Daoy (cell line): ENCODE measurements at regions not wholly inside any gene's neighbourhood (a gene's known extent, or its start where the extent isn't known, plus 50 kb on each side); places are given as distances from the start of the nearest gene placed in this dataset.

ENCODE experiments used
- DNase-seq: peaks from one replicate; pipeline ENCODE4 v3.0.0-alpha.2; 2015; ENCODE audit warnings: low read depth

- DNase-seq = no peak
Observed at GRCh38 chr18:42394238-42394637, 439.2 kb downstream of the PIK3C3 start.

- no peak for DNase-seq
Observed at GRCh38 chr18:42401131-42401673, 446.2 kb downstream of the PIK3C3 start.

DNA sequence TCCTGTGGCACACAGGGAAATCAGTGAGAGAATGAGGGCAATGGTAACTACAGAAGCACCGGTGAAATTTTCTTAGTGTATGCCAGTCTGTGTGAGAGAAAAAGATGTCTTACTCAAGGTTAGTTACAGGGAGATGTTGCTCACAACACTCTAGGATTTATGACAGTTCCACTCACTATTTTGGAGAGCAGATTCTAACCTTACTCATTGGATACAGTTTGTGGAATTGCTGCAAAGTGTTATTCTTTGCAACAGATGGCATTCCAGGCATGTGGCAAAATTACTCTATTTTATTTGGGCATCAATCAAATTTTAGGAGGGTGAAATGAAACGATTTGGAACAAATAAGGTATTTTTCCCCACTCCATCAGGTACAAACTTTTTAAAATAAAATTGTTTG, 449.1 kb downstream of the PIK3C3 start:
- no peak for DNase-seq

DNA sequence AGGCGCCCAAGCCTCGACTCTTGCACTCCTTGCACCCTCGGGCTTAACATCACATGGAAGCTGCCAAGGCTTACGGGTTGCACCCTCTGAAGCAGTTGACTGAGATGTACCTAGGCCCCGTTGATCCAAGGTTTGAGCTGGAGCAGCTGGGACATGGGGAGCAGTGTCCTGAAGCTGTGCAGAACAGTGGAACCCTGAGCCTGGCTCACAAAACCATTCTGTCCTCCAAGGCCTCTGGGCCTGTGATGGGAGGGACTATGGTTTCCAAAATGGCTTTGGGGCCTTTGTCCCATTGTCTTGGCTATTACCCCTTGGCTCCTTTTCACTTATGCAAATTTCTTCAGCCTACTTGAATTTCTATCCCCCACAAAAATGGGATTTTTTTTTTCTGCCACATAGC, 454.0 kb downstream of the PIK3C3 start:
- no peak for DNase-seq

GRCh38 chr18:42412281-42412680, 457.2 kb downstream of the PIK3C3 start:
- DNase-seq = no peak

DNA sequence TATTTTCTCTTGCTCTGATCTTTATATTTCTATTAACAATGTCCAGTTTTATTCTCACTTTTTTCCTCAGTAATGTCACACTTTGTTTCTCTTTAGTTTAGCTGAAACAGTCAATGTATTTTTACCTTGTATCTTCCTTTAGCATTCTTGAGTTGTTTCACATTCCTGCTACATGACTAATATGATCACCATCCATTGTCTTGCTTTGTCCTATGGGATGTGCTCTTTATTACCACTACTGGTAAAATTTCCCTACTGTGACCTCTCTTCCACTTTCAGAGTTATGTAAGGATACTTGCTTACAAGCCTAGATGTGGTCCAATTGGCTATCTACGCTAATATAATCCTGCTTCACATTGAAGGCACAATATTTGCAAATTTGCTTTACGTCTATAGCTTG, 457.9 kb downstream of the PIK3C3 start:
- no peak for DNase-seq

- no peak for DNase-seq
Observed at GRCh38 chr18:42413870-42414269, 458.8 kb downstream of the PIK3C3 start.

- no peak for DNase-seq
Observed at GRCh38 chr18:42414756-42415454, 459.9 kb downstream of the PIK3C3 start.

DNA sequence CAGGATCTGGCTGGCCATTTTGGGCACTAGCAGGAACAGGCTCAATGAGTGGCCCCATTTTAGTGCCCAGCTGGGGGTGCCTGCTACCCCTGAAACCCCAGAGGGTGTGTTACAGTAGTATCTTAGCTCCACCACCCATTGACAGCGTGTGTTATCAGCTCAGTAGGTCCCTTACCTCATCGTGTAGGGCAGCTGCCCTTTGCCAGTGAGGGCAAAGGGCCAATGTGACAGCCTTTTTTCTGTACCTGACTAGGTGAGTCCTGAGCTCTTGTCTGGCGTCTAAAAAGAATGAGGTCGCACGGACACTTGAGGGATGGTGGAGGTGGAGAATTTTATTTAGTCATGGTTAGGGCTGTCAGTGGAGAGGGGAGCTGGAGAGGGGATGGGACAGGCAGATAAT, 462.2 kb downstream of the PIK3C3 start:
- DNase-seq = no peak

- DNase-seq = no peak
Observed at GRCh38 chr18:42418121-42418520, 463.1 kb downstream of the PIK3C3 start.

DNA sequence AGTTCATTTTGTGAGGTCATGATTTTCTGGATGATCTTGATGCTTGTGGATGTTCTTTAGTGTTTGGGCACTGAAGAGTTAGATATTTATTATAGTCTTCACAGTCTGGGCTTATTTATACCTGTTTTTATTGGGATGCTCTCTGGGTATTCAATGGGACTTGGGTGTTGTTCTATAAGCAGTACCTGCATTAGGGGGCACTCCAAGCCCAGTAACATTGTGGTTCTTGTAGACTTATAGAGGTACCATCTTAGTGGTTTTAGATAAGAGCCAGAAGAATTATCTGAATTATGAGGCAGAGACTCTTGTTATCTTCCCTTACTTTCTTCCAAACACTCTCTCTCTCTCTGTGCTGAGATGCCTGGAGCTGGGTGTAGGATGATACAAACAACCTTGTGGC, 470.0 kb downstream of the PIK3C3 start:
- no peak for DNase-seq

GRCh38 chr18:42426496-42427015, 471.5 kb downstream of the PIK3C3 start:
- DNase-seq = no peak

DNA sequence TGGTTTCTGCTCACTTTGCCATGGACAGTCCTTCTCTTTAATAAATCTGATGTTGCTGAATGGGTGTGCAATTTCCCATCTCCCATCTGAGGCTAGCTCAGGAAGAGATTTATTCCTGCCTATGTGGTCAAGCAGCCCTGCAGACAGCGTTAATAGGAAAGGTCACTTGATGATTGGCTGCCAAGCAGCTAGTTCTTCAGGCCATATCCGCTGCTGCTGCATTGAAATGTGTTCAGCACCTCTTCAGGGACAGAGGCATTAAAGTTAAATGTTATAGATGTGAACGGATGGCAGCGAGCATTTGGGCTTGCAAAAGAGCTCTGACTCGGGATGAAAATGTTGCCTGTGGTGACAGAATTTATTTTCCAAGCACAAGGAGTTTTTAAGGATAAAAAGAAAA, 474.2 kb downstream of the PIK3C3 start:
- DNase-seq = no peak

- DNase-seq = no peak
Observed at GRCh38 chr18:42436222-42436765, 481.3 kb downstream of the PIK3C3 start.

DNA sequence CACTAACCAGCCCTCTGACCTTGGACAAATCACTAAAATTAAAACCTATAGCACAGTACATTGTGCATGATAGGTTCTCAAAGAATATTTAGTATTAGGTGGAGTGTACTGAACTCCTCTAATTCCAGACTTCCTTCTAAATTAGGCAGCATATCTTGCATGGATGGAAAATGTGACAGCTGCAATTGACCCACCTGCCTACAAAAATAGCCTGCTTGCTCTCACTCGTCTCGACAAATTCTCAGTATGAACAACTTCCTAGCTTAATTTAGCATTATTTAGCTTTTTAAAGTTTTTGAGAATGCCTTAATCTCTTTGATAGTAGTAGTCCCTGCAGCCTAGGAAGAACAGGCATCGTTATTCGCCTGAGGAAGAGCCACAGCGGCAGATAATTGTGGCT, 482.0 kb downstream of the PIK3C3 start:
- no peak for DNase-seq

GRCh38 chr18:42437646-42438045, 482.6 kb downstream of the PIK3C3 start:
- no peak for DNase-seq

DNA sequence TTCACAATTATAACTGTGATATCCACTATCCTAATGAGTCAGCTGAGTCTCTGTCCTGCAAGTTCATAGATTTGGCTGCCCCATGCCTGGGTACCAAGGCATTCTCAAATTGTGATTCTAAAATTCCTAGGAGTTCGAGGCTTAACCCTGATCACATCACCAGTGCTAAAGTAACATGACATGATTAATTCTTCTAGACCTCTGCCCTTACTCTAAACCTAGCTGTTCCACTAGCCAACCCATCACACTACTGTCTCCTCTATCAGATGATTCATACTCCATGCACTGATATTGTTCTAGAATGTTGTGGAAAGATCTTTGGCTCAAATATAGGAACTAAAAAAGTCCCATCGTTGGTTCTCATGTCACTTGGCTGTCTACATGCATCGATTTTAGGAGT, 487.6 kb downstream of the PIK3C3 start:
- no peak for DNase-seq

DNA sequence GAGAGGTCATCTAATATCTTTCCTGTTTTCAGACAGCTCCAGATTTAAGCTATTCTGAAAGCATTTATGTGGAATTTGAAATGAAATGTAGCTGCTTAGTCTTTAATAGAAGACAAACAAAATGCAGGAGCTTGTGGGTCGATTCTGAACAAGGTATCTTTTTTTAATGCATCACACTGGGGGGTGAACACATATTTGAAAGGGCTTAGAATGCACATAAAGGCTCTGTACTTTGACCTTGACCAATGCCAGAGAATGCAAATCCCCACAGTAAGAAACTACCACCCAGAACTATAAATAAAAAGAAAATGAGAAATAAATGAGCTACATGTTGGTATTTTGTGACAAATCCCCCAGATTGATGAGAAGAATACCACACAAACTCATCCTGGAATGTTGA, 489.3 kb downstream of the PIK3C3 start:
- DNase-seq = no peak

DNA sequence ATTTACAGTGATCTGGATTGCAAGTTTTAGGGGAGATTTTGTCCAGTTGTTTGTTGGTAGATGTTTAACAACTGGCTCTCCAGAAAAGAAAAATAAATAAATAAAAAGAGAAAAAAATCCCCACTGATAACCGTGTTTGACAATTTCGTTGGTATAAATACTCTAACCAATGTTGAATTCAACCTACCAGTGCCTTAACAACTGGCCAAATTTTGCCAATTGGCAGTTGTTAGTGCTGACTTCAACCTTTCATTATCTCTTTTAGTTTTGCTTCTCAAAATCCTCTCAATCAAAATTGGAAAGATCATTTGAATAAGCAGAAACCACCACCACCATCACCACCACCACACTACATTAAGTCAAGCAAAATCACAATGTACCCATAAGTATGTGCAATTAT, 490.3 kb downstream of the PIK3C3 start:
- DNase-seq = no peak

GRCh38 chr18:42446195-42446594, 491.2 kb downstream of the PIK3C3 start:
- no peak for DNase-seq

- DNase-seq = no peak
Observed at GRCh38 chr18:42447688-42448087, 492.7 kb downstream of the PIK3C3 start.

DNA sequence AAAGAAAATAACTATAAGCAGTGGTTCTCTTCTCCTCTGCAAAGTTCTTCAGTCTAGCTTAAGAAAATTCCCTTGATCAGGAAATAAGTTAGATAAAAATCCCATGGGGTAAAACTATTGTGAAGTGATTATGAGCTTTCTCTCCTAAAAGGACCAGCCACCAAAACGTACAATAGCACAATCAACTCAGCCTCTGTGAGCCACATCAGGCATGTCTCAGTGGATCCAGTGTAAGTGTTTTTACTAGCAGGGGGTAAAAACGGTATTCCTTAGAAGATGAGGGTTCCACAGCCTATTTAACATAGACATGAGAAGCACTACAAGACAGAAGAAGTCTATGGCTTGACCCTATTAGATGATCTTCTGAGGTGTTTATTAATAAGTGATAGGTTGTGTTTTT, 503.2 kb downstream of the PIK3C3 start:
- no peak for DNase-seq

- DNase-seq = no peak
Observed at GRCh38 chr18:42459873-42460272, 504.8 kb downstream of the PIK3C3 start.

- DNase-seq = no peak
Observed at GRCh38 chr18:42471885-42472284, 516.9 kb downstream of the PIK3C3 start.
